IMR-90 (cell line): ENCODE measurements at regions not wholly inside any gene's neighbourhood (a gene's known extent, or its start where the extent isn't known, plus 50 kb on each side); places are given as distances from the start of the nearest gene placed in this dataset.

Experiments used
- ATAC-seq: fragments of 200-7000 bp; cut with Tn5 transposase; 2 replicates; pipeline ENCODE4 v1.9.1; 2020; ENCODE audit warnings: low read depth, mild to moderate bottlenecking, moderate library complexity
- BruUV-seq: library from RNA; stranded (reverse); fragments of 400-500 nt; replicated peaks from 2 replicates; lab custom pipeline; 2021; lab: Mats Ljungman, UMichigan
- CTCF ChIA-PET: fragments of 300-600 bp; formaldehyde crosslinking; extraction: SDS; loops from one replicate; lab custom pipeline; 2021; ENCODE audit warnings: antibody characterized with exemption; lab: Yijun Ruan, JAX
- POLR2A ChIA-PET: fragments of 300-600 bp; sonication (Branson Sonifier 250); formaldehyde crosslinking; loops from one replicate; lab custom pipeline; 2022; ENCODE audit warnings: antibody characterized with exemption; ENCODE audit not compliant: unreplicated experiment; lab: Charles Lee
- DNase-seq: peaks from one replicate; pipeline ENCODE4 v3.0.0; 2013
- H2AFZ ChIP-seq: replicated peaks from 2 replicates; pipeline ENCODE3; 2013; ENCODE audit warnings: low read length, mild to moderate bottlenecking; ENCODE audit not compliant: poor library complexity
- H2AK5ac ChIP-seq: 2 replicates; pipeline ENCODE4 v1.6.1; 2013; ENCODE audit warnings: low read depth, low read length, inconsistent platforms
- H2AK9ac ChIP-seq: replicated peaks from 2 replicates; pipeline ENCODE3; 2013; ENCODE audit warnings: mild to moderate bottlenecking, low read depth, low read length, moderate library complexity; ENCODE audit not compliant: poor library complexity
- H2BK120ac ChIP-seq: 2 replicates; pipeline ENCODE4 v1.6.1; 2013; ENCODE audit warnings: low read depth, low read length, inconsistent platforms
- H2BK15ac ChIP-seq: 3 replicates; pipeline ENCODE4 v1.6.1; 2013; ENCODE audit warnings: low read depth, low read length, inconsistent platforms
- H2BK20ac ChIP-seq: 2 replicates; pipeline ENCODE4 v1.6.1; 2013; ENCODE audit warnings: low read depth, mild to moderate bottlenecking, inconsistent platforms, low read length, moderate library complexity
- H2BK5ac ChIP-seq: 2 replicates; pipeline ENCODE4 v1.6.1; 2013; ENCODE audit warnings: mild to moderate bottlenecking, low read depth, low read length, inconsistent platforms; ENCODE audit not compliant: poor library complexity, severe bottlenecking
- H3K14ac ChIP-seq: replicated peaks from 2 replicates; pipeline ENCODE4 v1.6.1; 2013; ENCODE audit warnings: low read depth, low read length, inconsistent platforms
- H3K18ac ChIP-seq: 2 replicates; pipeline ENCODE4 v1.6.1; 2013; ENCODE audit warnings: low read depth, low read length, control low read depth
- H3K23ac ChIP-seq: 2 replicates; pipeline ENCODE4 v1.6.1; 2013; ENCODE audit warnings: low read depth, low read length, inconsistent platforms
- H3K27ac ChIP-seq: 2 replicates; pipeline ENCODE4 v1.5.1; 2013; ENCODE audit warnings: mild to moderate bottlenecking, control low read depth, low read length; ENCODE audit not compliant: insufficient read depth
- H3K27me3 ChIP-seq: 2 replicates; pipeline ENCODE4 v1.6.1; 2013; ENCODE audit warnings: low read length; ENCODE audit not compliant: control insufficient read depth, insufficient read depth
- H3K36me3 ChIP-seq: 2 replicates; pipeline ENCODE4 v1.6.1; 2013; ENCODE audit warnings: low read length, mixed read lengths; ENCODE audit not compliant: control insufficient read depth, insufficient read depth
- H3K4ac ChIP-seq: 2 replicates; pipeline ENCODE4 v1.6.1; 2013; ENCODE audit warnings: low read depth, low read length, inconsistent platforms
- H3K4me1 ChIP-seq: 2 replicates; pipeline ENCODE4 v1.6.1; 2013; ENCODE audit warnings: low read length, mixed read lengths; ENCODE audit not compliant: control insufficient read depth, insufficient read depth
- H3K4me2 ChIP-seq: 2 replicates; pipeline ENCODE4 v1.6.1; 2013; ENCODE audit warnings: low read depth, mild to moderate bottlenecking, control low read depth, low read length, moderate library complexity
- H3K4me3 ChIP-seq: 2 replicates; pipeline ENCODE4 v1.5.1; 2013; ENCODE audit warnings: low read depth, mild to moderate bottlenecking, control low read depth, low read length, moderate library complexity; ENCODE audit not compliant: insufficient read depth
- H3K56ac ChIP-seq: 2 replicates; pipeline ENCODE4 v1.6.1; 2013; ENCODE audit warnings: low read length, inconsistent platforms; ENCODE audit not compliant: insufficient read depth; ENCODE audit errors: extremely low read depth
- H3K79me1 ChIP-seq, 2 experiments: 2 replicates each; pipeline ENCODE4 v1.6.1; 2013; ENCODE audit warnings: low read length in 2 of 2, inconsistent platforms in 1 of 2, low read depth in 1 of 2
- H3K9ac ChIP-seq: 2 replicates; pipeline ENCODE4 v1.6.1; 2013; ENCODE audit warnings: low read depth, low read length, control low read depth
- H3K9me1 ChIP-seq: 2 replicates; pipeline ENCODE4 v1.6.1; 2013; ENCODE audit warnings: low read length, inconsistent platforms; ENCODE audit not compliant: insufficient read depth
- H3K9me3 ChIP-seq: 2 replicates; pipeline ENCODE4 v1.6.1; 2013; ENCODE audit warnings: low read length; ENCODE audit not compliant: control insufficient read depth, insufficient read depth
- H4K20me1 ChIP-seq: 2 replicates; pipeline ENCODE4 v1.6.1; 2013; ENCODE audit warnings: low read length, inconsistent platforms; ENCODE audit not compliant: insufficient read depth
- H4K5ac ChIP-seq: 2 replicates; pipeline ENCODE4 v1.6.1; 2013; ENCODE audit warnings: mild to moderate bottlenecking, low read depth, low read length, control low read depth
- H4K8ac ChIP-seq, 2 experiments: 2 replicates each; pipeline ENCODE4 v1.6.1; 2013; ENCODE audit warnings: low read depth in 2 of 2, low read length in 2 of 2, control low read depth in 1 of 2, inconsistent platforms in 1 of 2
- H4K91ac ChIP-seq: 2 replicates; pipeline ENCODE4 v1.6.1; 2013; ENCODE audit warnings: low read depth, low read length, inconsistent platforms; ENCODE audit not compliant: insufficient read depth
- MAFK ChIP-seq: IDR thresholded peaks from 2 replicates; pipeline ENCODE4 v1.6.1; 2012; ENCODE audit warnings: low read depth, low read length, improper control_type of control experiment
- WGBS, 2 experiments: methylation state at CpG; one replicate each; pipeline versions ENCODE4 v1.1.5 to v1.1.7; 2013; ENCODE audit warnings: missing lambda C conversion rate in 2 of 2; ENCODE audit not compliant: insufficient read length in 1 of 2; ENCODE audit errors: extremely low coverage in 2 of 2; 5-methylcytosine and 5-hydroxymethylcytosine counted together
- dilution Hi-C: fragments of 300-500 bp; cut with HindIII; formaldehyde crosslinking; loops from one replicate; pipeline ENCODE4 v1.14.3; 2018; ENCODE audit warnings: low sequenced_read_pairs; ENCODE audit not compliant: unreplicated experiment
- in situ Hi-C: fragments of 300-500 bp; cut with MboI; formaldehyde crosslinking; loops from 3 replicates; pipeline ENCODE4 v1.14.3; 2019; ENCODE audit warnings: low sequenced_read_pairs, inconsistent platforms, mixed read lengths
- intact Hi-C: fragments of 100-400 bp; cut with micrococcal nuclease; formaldehyde crosslinking; loops from 2 replicates; pipeline ENCODE4 v1.10.0; 2022
- TF ChIP-seq, protein P1 (sequence below): fragments of 150-350 bp; IDR thresholded peaks from 2 replicates; pipeline ENCODE4 v1.6.1; 2016; ENCODE audit warnings: low read depth, mild to moderate bottlenecking, low read length, moderate library complexity, borderline replicate concordance

- no peak overlapping the region for H2AK5ac ChIP-seq
- H3K9me1 ChIP-seq, result no peaks in the 10 kb centered on the region
- H4K5ac ChIP-seq, result no peak overlapping the region
- no peak overlapping the region for H3K27ac ChIP-seq
- no CpG with 5 or more reads among the region's 3 CpGs for WGBS, 2 experiments
- H2BK120ac ChIP-seq, result no peak overlapping the region
- H4K8ac ChIP-seq, result no peak overlapping the region
- 0 out of 2 replicates have a peak, but pooled peaks cover 2% of the 10 kb centered on the region for H3K4me1 ChIP-seq
- no peaks in the 10 kb centered on the region for H4K20me1 ChIP-seq
- TF ChIP-seq, protein P1, sequence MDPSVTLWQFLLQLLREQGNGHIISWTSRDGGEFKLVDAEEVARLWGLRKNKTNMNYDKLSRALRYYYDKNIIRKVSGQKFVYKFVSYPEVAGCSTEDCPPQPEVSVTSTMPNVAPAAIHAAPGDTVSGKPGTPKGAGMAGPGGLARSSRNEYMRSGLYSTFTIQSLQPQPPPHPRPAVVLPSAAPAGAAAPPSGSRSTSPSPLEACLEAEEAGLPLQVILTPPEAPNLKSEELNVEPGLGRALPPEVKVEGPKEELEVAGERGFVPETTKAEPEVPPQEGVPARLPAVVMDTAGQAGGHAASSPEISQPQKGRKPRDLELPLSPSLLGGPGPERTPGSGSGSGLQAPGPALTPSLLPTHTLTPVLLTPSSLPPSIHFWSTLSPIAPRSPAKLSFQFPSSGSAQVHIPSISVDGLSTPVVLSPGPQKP, result no peak
- TF ChIP-seq MAFK, result peak; percentile 75
- H2AFZ ChIP-seq, result no peak overlapping the region
- no peak overlapping the region; the same call in 1 of the 2 replicates for H3K14ac ChIP-seq
- no peak overlapping the region for H2BK20ac ChIP-seq
- H3K23ac ChIP-seq, result no peak overlapping the region
- intact Hi-C loops, result no loop called here
- H2BK15ac ChIP-seq, result no peak overlapping the region; the same call in 2 of the 3 replicates
- no peak overlapping the region for H3K4me3 ChIP-seq
- H2BK5ac ChIP-seq, result no peak overlapping the region
- no peaks in the 10 kb centered on the region for H3K36me3 ChIP-seq
- H3K9me3 ChIP-seq, result peaks cover 2% of the 10 kb centered on the region
- H3K27me3 ChIP-seq, result no peaks in the 10 kb centered on the region
- dilution Hi-C loops, result no loop called here
- peak overlapping the region; percentile 20; the same call in 1 of the 2 replicates for H3K4me2 ChIP-seq
- ATAC-seq (no peak; the same call in 1 of the 2 replicates), DNase-seq (peak; percentile 65)
- POLR2A ChIA-PET, result no interaction called here
- H2AK9ac ChIP-seq, result no peak overlapping the region
- H3K56ac ChIP-seq, result no peak overlapping the region
- in situ Hi-C loops, result no loop called here
- no peaks in the 10 kb centered on the region for H3K79me1 ChIP-seq
- no peak overlapping the region for H4K91ac ChIP-seq
- CTCF ChIA-PET, result no interaction called here
- no peak overlapping the region for H3K18ac ChIP-seq
- H3K9ac ChIP-seq, result no peak overlapping the region
- H3K4ac ChIP-seq, result no peak overlapping the region
- BruUV-seq, result no TSS peak
These were observed 78.2 kb downstream of the IL21 start for GRCh38 chr4:122542411-122543236.
